B cell (primary cell): ENCODE measurements at regions not wholly inside any gene's neighbourhood (a gene's known extent, or its start where the extent isn't known, plus 50 kb on each side); places are given as distances from the start of the nearest gene placed in this dataset.

Experiments
- ATAC-seq: fragments of 200-7000 bp; cut with Tn5 transposase; one replicate; pipeline ENCODE4 v1.10.0; 2021; ENCODE audit warnings: low read depth, mild to moderate bottlenecking, moderate number of reproducible peaks, moderate library complexity
- CTCF ChIA-PET: fragments of 350-600 bp; sonication (Branson Sonifier 250); formaldehyde crosslinking; loops from one replicate; lab custom pipeline; 2021; ENCODE audit warnings: antibody characterized with exemption, inconsistent platforms; lab: Charles Lee
- POLR2A ChIA-PET: fragments of 350-600 bp; sonication (Branson Sonifier 250); formaldehyde crosslinking; loops from one replicate; lab custom pipeline; 2021; ENCODE audit warnings: antibody characterized with exemption; lab: Charles Lee
- DNase-seq: peaks from one replicate; pipeline ENCODE4 v3.0.0; 2013
- H2AFZ ChIP-seq: 2 replicates; pipeline ENCODE4 v1.6.1; 2012; ENCODE audit warnings: mild to moderate bottlenecking, low read depth, low read length; ENCODE audit not compliant: insufficient read depth, poor library complexity, severe bottlenecking
- H3K27ac ChIP-seq, 2 donors: 1 replicate in 1 of 2; 2 replicates in 1 of 2; pipeline ENCODE4 v1.5.1; 2012 to 2013; ENCODE audit warnings: low read length in 2 of 2, mild to moderate bottlenecking in 2 of 2, moderate library complexity in 1 of 2
- H3K27me3 ChIP-seq, 4 experiments: fragments of 200-600 bp in 1 of 4; sonication (generic) in 1 of 4; replicated peaks in 1 of 4; 1 replicate in 2 of 4; 2 replicates in 2 of 4; pipeline versions ENCODE4 v1.6.1 to v1.7.0; 2013 to 2016; ENCODE audit warnings: low read length in 3 of 4, mild to moderate bottlenecking in 2 of 4, mixed read lengths in 1 of 4, moderate library complexity in 1 of 4; ENCODE audit not compliant: insufficient read depth in 4 of 4, control insufficient read depth in 3 of 4; ENCODE audit errors: control extremely low read depth in 1 of 4
- H3K36me3 ChIP-seq, 2 experiments: replicated peaks in 1 of 2; 1 replicate in 1 of 2; 2 replicates in 1 of 2; pipeline versions ENCODE4 v1.6.1 to v1.7.1; 2013; ENCODE audit warnings: low read length in 1 of 2; ENCODE audit not compliant: insufficient read depth in 2 of 2, control insufficient read depth in 1 of 2; ENCODE audit errors: control extremely low read depth in 1 of 2, extremely low read depth in 1 of 2
- H3K4me1 ChIP-seq, 2 donors: fragments of 200-600 bp in 1 of 2; sonication (generic) in 1 of 2; 1 replicate in 1 of 2; 2 replicates in 1 of 2; pipeline versions ENCODE4 v1.5.1 to v1.6.1; 2013 to 2017; ENCODE audit warnings: low read length in 2 of 2; ENCODE audit not compliant: control insufficient read depth in 2 of 2, insufficient read depth in 2 of 2
- H3K4me2 ChIP-seq: replicated peaks from 2 replicates; pipeline ENCODE3; 2012; ENCODE audit warnings: mild to moderate bottlenecking, low read depth, low read length; ENCODE audit not compliant: poor library complexity, severe bottlenecking
- H3K4me3 ChIP-seq, 5 experiments: fragments of 200-600 bp in 1 of 5; sonication (generic) in 1 of 5; 1 replicate in 3 of 5; 2 replicates in 2 of 5; pipeline versions ENCODE4 v1.5.1 to v1.7.0; 2011 to 2016; ENCODE audit warnings: low read length in 4 of 5, mild to moderate bottlenecking in 4 of 5, low read depth in 2 of 5, control low read depth in 1 of 5, moderate library complexity in 1 of 5; ENCODE audit not compliant: insufficient read depth in 1 of 5; ENCODE audit errors: control extremely low read depth in 1 of 5, extremely low read depth in 1 of 5
- H3K79me2 ChIP-seq: fragments of 200-600 bp; sonication (generic); one replicate; pipeline ENCODE4 v1.6.0; 2016; ENCODE audit warnings: low read length; ENCODE audit not compliant: control insufficient read depth, insufficient read depth
- H3K9ac ChIP-seq: fragments of 200-600 bp; sonication (generic); 2 replicates; pipeline ENCODE4 v1.6.1; 2017; ENCODE audit warnings: mild to moderate bottlenecking, low read length, moderate library complexity
- H3K9me3 ChIP-seq, 3 donors: one replicate each; pipeline versions ENCODE4 v1.6.1 to v1.7.1; 2013; ENCODE audit warnings: low read length in 2 of 3; ENCODE audit not compliant: control insufficient read depth in 2 of 3, insufficient read depth in 1 of 3; ENCODE audit errors: control extremely low read depth in 1 of 3
- H4K20me1 ChIP-seq: 2 replicates; pipeline ENCODE4 v1.6.0; 2012; ENCODE audit warnings: mild to moderate bottlenecking, low read length; ENCODE audit not compliant: insufficient read depth, control insufficient read depth, poor library complexity, severe bottlenecking
- H3K27ac Mint-ChIP-seq: one replicate; pipeline ENCODE4 v1.8.0; 2021; ENCODE audit warnings: mixed read lengths
- H3K27me3 Mint-ChIP-seq: one replicate; pipeline ENCODE4 v1.8.0; 2021; ENCODE audit warnings: mixed read lengths
- H3K4me1 Mint-ChIP-seq: one replicate; pipeline ENCODE4 v1.8.0; 2021; ENCODE audit warnings: mixed read lengths
- H3K4me3 Mint-ChIP-seq: one replicate; pipeline ENCODE4 v1.8.0; 2021; ENCODE audit warnings: mixed read lengths
- H3K9me3 Mint-ChIP-seq: one replicate; pipeline ENCODE4 v1.8.0; 2022; ENCODE audit warnings: mixed read lengths; ENCODE audit not compliant: insufficient read depth
- EZH2 ChIP-seq: IDR thresholded peaks from 2 replicates; pipeline ENCODE4 v1.6.1; 2012; ENCODE audit warnings: borderline replicate concordance, low read depth, mild to moderate bottlenecking, moderate library complexity, low read length; ENCODE audit not compliant: insufficient read depth, poor library complexity, severe bottlenecking
- WGBS: methylation state at CpG from one replicate; pipeline ENCODE4 v1.1.5; 2013; ENCODE audit warnings: missing lambda C conversion rate; ENCODE audit not compliant: insufficient coverage; 5-methylcytosine and 5-hydroxymethylcytosine counted together
- intact Hi-C: fragments of 100-400 bp; cut with micrococcal nuclease; formaldehyde crosslinking; loops from one replicate; pipeline ENCODE4 v1.10.0; 2022
- TF ChIP-seq, protein P1 (sequence below): fragments of 200-600 bp; IDR thresholded peaks from one replicate; pipeline ENCODE4 v1.8.0; 2022; ENCODE audit warnings: antibody characterized with exemption, mild to moderate bottlenecking

DNA sequence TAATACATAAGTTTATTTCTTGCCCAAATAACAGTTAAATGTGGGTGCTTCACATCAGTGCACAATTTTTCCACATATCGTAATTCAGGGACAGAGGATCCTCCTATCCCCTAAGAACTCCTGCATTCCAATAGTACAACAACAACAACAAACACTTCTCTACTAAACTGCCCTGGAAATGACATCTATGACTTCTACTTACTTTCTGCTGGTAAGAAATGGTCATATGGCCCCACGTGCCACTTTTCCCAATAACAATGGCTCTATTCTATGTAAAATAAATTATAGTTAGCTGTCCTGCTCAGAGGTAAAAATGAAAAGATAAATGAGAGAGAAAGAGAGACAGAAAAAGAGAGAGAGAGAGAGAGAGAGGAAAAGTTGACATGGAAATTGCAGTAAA is 308.5 kb downstream of the ATXN7L3B start:
- no peaks in the 10 kb centered on the region for H3K36me3 ChIP-seq
- H3K4me2 ChIP-seq = no peak overlapping the region
- no peak overlapping the region for H2AFZ ChIP-seq
- Mint-ChIP-seq H3K27me3 (no peaks in the 10 kb centered on the region), H3K27ac (no peak overlapping the region), H3K9me3 (no peaks in the 10 kb centered on the region), H3K4me3 (no peak overlapping the region), H3K4me1 (no peaks in the 10 kb centered on the region)
- TF ChIP-seq, protein P1, sequence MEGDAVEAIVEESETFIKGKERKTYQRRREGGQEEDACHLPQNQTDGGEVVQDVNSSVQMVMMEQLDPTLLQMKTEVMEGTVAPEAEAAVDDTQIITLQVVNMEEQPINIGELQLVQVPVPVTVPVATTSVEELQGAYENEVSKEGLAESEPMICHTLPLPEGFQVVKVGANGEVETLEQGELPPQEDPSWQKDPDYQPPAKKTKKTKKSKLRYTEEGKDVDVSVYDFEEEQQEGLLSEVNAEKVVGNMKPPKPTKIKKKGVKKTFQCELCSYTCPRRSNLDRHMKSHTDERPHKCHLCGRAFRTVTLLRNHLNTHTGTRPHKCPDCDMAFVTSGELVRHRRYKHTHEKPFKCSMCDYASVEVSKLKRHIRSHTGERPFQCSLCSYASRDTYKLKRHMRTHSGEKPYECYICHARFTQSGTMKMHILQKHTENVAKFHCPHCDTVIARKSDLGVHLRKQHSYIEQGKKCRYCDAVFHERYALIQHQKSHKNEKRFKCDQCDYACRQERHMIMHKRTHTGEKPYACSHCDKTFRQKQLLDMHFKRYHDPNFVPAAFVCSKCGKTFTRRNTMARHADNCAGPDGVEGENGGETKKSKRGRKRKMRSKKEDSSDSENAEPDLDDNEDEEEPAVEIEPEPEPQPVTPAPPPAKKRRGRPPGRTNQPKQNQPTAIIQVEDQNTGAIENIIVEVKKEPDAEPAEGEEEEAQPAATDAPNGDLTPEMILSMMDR = no peak
- no peak for TF ChIP-seq EZH2
- H3K4me1 ChIP-seq = no peaks in the 10 kb centered on the region
- no peaks in the 10 kb centered on the region for H3K27me3 ChIP-seq
- ChIA-PET CTCF (no interaction called here), POLR2A (no interaction called here)
- H3K9ac ChIP-seq = no peak overlapping the region
- no peaks in the 10 kb centered on the region for H4K20me1 ChIP-seq
- no peaks in the 10 kb centered on the region for H3K9me3 ChIP-seq
- no peak overlapping the region for H3K27ac ChIP-seq
- no peaks in the 10 kb centered on the region for H3K79me2 ChIP-seq
- DNase-seq (no peak), ATAC-seq (no peak)
- no peak overlapping the region for H3K4me3 ChIP-seq
- intact Hi-C loops = no loop called here
- WGBS = 100% methylated on average over 1 of the region's 2 CpGs

GRCh38 chr12:74847169-74847568 is 309.5 kb downstream of the ATXN7L3B start:
- CTCF ChIA-PET = no interaction called here
- intact Hi-C loops = no loop called here
- H3K27me3 Mint-ChIP-seq = no peaks in the 10 kb centered on the region
- no peak overlapping the region for H3K9ac ChIP-seq
- no peak overlapping the region for H2AFZ ChIP-seq
- H3K4me3 ChIP-seq = no peak overlapping the region
- H3K4me3 Mint-ChIP-seq = no peak overlapping the region
- H3K9me3 ChIP-seq = no peaks in the 10 kb centered on the region
- DNase-seq (no peak), ATAC-seq (no peak)
- no peak overlapping the region for H3K27ac Mint-ChIP-seq
- POLR2A ChIA-PET = no interaction called here
- no peaks in the 10 kb centered on the region for H3K4me1 ChIP-seq
- no peak for TF ChIP-seq EZH2
- TF ChIP-seq, protein P1 = no peak
- no peaks in the 10 kb centered on the region for H3K4me1 Mint-ChIP-seq
- no peaks in the 10 kb centered on the region for H3K27me3 ChIP-seq
- H4K20me1 ChIP-seq = no peaks in the 10 kb centered on the region
- H3K27ac ChIP-seq = no peak overlapping the region
- 80% methylated on average over 1 of the region's 5 CpGs for WGBS
- H3K36me3 ChIP-seq = no peaks in the 10 kb centered on the region
- H3K4me2 ChIP-seq = no peak overlapping the region
- H3K9me3 Mint-ChIP-seq = no peaks in the 10 kb centered on the region
- H3K79me2 ChIP-seq = no peaks in the 10 kb centered on the region
